Neural cell (in vitro differentiated cells): ENCODE measurements at regions not wholly inside any gene's neighbourhood (a gene's known extent, or its start where the extent isn't known, plus 50 kb on each side); places are given as distances from the start of the nearest gene placed in this dataset.

Experiments used
- H2AFZ ChIP-seq: fragments of 200-600, 300-800 bp; sonication (generic), shearing (Covaris generic); 2 replicates; pipeline ENCODE4 v1.6.0; 2014; ENCODE audit warnings: low read depth, mild to moderate bottlenecking, antibody characterized with exemption, low read length, moderate library complexity
- H3F3A ChIP-seq: fragments of 200-600 bp; shearing (Covaris generic); 2 replicates; pipeline ENCODE4 v1.6.1; 2016; ENCODE audit warnings: mild to moderate bottlenecking, moderate library complexity, mixed read lengths, antibody characterized with exemption, low read length; ENCODE audit not compliant: insufficient read depth, poor library complexity, severe bottlenecking
- H3K27ac ChIP-seq: fragments of 200-600, 300-800 bp; sonication (generic), shearing (Covaris generic); 2 replicates; pipeline ENCODE4 v1.5.1; 2014; ENCODE audit warnings: mild to moderate bottlenecking, low read length, moderate library complexity
- H3K27me3 ChIP-seq: fragments of 300-800, 200-600 bp; sonication (generic), shearing (Covaris generic); 2 replicates; pipeline ENCODE4 v1.6.0; 2014; ENCODE audit warnings: mild to moderate bottlenecking, low read depth, low read length, moderate library complexity; ENCODE audit not compliant: insufficient read depth
- H3K36me3 ChIP-seq: fragments of 300-800, 200-600 bp; sonication (generic), shearing (Covaris generic); 2 replicates; pipeline ENCODE4 v1.5.1; 2014; ENCODE audit warnings: mild to moderate bottlenecking, antibody characterized with exemption, low read length, moderate library complexity; ENCODE audit not compliant: insufficient read depth
- H3K4me2 ChIP-seq: fragments of 300-800, 200-600 bp; sonication (generic), shearing (Covaris generic); 2 replicates; pipeline ENCODE4 v1.6.0; 2014; ENCODE audit warnings: mild to moderate bottlenecking, low read length
- H3K4me3 ChIP-seq: fragments of 300-800, 200-600 bp; sonication (generic), shearing (Covaris generic); 2 replicates; pipeline ENCODE4 v1.5.1; 2014; ENCODE audit warnings: mild to moderate bottlenecking, low read length, moderate library complexity
- H3K79me2 ChIP-seq: fragments of 200-600 bp; shearing (Covaris generic); replicated peaks from 2 replicates; pipeline ENCODE4 v1.6.0; 2014; ENCODE audit warnings: mild to moderate bottlenecking, low read length, moderate library complexity; ENCODE audit not compliant: insufficient read depth
- H3K9ac ChIP-seq: fragments of 300-800, 200-600 bp; sonication (generic), shearing (Covaris generic); 2 replicates; pipeline ENCODE4 v1.6.1; 2016; ENCODE audit warnings: mild to moderate bottlenecking, low read length, mixed read lengths
- H3K9me2 ChIP-seq: fragments of 200-600 bp; shearing (Covaris generic); 2 replicates; pipeline ENCODE4 v1.6.1; 2016; ENCODE audit warnings: mild to moderate bottlenecking, low read length, mixed read lengths; ENCODE audit not compliant: insufficient read depth
- H3K9me3 ChIP-seq: fragments of 200-600, 300-800 bp; sonication (generic), shearing (Covaris generic); 2 replicates; pipeline ENCODE4 v1.6.1; 2016; ENCODE audit warnings: mild to moderate bottlenecking, mixed run types, low read length, moderate library complexity, mixed read lengths
- H4K20me1 ChIP-seq: fragments of 200-600 bp; shearing (Covaris generic); 2 replicates; pipeline ENCODE4 v1.6.1; 2016; ENCODE audit warnings: mild to moderate bottlenecking, mixed run types; ENCODE audit not compliant: insufficient read depth
- EP300 ChIP-seq: fragments of 450-650 bp; conservative IDR thresholded peaks from 2 replicates; pipeline ENCODE4 v1.6.1; 2014; ENCODE audit warnings: antibody characterized with exemption, mild to moderate bottlenecking, moderate library complexity; ENCODE audit not compliant: poor library complexity, severe bottlenecking
- EZH2 ChIP-seq: fragments of 200-600, 300-800 bp; shearing (Covaris generic), sonication (generic); IDR thresholded peaks from 2 replicates; pipeline ENCODE4 v1.6.1; 2014; ENCODE audit warnings: antibody characterized with exemption, low read length, borderline replicate concordance, mild to moderate bottlenecking; ENCODE audit not compliant: insufficient read depth, poor library complexity, severe bottlenecking
- MXI1 ChIP-seq: fragments of 450-650 bp; conservative IDR thresholded peaks from 2 replicates; pipeline ENCODE4 v1.6.1; 2014; ENCODE audit warnings: antibody characterized with exemption, mild to moderate bottlenecking; ENCODE audit not compliant: poor library complexity, severe bottlenecking
- POLR2AphosphoS5 ChIP-seq: IDR thresholded peaks from 2 replicates; pipeline ENCODE4 v1.6.1; 2012
- RAD21 ChIP-seq: fragments of 450-650 bp; conservative IDR thresholded peaks from 2 replicates; pipeline ENCODE4 v1.6.1; 2014; ENCODE audit warnings: antibody characterized with exemption, mild to moderate bottlenecking, moderate library complexity
- SMC3 ChIP-seq: fragments of 450-650 bp; conservative IDR thresholded peaks from 2 replicates; pipeline ENCODE4 v1.6.1; 2014; ENCODE audit warnings: antibody characterized with exemption, mild to moderate bottlenecking, moderate library complexity; ENCODE audit not compliant: poor library complexity
- TAF1 ChIP-seq: IDR thresholded peaks from 2 replicates; pipeline ENCODE4 v1.6.1; 2012; ENCODE audit warnings: low read depth
- TF ChIP-seq, protein P1 (sequence below): fragments of 450-650 bp; IDR thresholded peaks from 2 replicates; pipeline ENCODE4 v1.5.1; 2014; ENCODE audit warnings: antibody characterized with exemption, mild to moderate bottlenecking, moderate library complexity; ENCODE audit not compliant: poor library complexity, severe bottlenecking
- TF ChIP-seq, protein P2 (sequence below): IDR thresholded peaks from 2 replicates; pipeline ENCODE4 v1.6.1; 2012; ENCODE audit warnings: borderline replicate concordance

- TF ChIP-seq, protein P1, sequence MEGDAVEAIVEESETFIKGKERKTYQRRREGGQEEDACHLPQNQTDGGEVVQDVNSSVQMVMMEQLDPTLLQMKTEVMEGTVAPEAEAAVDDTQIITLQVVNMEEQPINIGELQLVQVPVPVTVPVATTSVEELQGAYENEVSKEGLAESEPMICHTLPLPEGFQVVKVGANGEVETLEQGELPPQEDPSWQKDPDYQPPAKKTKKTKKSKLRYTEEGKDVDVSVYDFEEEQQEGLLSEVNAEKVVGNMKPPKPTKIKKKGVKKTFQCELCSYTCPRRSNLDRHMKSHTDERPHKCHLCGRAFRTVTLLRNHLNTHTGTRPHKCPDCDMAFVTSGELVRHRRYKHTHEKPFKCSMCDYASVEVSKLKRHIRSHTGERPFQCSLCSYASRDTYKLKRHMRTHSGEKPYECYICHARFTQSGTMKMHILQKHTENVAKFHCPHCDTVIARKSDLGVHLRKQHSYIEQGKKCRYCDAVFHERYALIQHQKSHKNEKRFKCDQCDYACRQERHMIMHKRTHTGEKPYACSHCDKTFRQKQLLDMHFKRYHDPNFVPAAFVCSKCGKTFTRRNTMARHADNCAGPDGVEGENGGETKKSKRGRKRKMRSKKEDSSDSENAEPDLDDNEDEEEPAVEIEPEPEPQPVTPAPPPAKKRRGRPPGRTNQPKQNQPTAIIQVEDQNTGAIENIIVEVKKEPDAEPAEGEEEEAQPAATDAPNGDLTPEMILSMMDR = no peak
- TF ChIP-seq MXI1 (no peak), EZH2 (no peak), TAF1 (no peak), POLR2AphosphoS5 (no peak), RAD21 (no peak), SMC3 (no peak), EP300 (no peak)
- TF ChIP-seq, protein P2, sequence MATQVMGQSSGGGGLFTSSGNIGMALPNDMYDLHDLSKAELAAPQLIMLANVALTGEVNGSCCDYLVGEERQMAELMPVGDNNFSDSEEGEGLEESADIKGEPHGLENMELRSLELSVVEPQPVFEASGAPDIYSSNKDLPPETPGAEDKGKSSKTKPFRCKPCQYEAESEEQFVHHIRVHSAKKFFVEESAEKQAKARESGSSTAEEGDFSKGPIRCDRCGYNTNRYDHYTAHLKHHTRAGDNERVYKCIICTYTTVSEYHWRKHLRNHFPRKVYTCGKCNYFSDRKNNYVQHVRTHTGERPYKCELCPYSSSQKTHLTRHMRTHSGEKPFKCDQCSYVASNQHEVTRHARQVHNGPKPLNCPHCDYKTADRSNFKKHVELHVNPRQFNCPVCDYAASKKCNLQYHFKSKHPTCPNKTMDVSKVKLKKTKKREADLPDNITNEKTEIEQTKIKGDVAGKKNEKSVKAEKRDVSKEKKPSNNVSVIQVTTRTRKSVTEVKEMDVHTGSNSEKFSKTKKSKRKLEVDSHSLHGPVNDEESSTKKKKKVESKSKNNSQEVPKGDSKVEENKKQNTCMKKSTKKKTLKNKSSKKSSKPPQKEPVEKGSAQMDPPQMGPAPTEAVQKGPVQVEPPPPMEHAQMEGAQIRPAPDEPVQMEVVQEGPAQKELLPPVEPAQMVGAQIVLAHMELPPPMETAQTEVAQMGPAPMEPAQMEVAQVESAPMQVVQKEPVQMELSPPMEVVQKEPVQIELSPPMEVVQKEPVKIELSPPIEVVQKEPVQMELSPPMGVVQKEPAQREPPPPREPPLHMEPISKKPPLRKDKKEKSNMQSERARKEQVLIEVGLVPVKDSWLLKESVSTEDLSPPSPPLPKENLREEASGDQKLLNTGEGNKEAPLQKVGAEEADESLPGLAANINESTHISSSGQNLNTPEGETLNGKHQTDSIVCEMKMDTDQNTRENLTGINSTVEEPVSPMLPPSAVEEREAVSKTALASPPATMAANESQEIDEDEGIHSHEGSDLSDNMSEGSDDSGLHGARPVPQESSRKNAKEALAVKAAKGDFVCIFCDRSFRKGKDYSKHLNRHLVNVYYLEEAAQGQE = no peak
- Histone ChIP-seq H3K9ac (no peak overlapping the region), H3K27me3 (no peaks in the 10 kb centered on the region), H3K79me2 (no peaks in the 10 kb centered on the region), H3K9me3 (no peaks in the 10 kb centered on the region), H3F3A (no peaks in the 10 kb centered on the region), H3K36me3 (no peaks in the 10 kb centered on the region), H2AFZ (no peak overlapping the region), H3K9me2 (no peaks in the 10 kb centered on the region), H3K4me3 (no peak overlapping the region), H3K27ac (no peak overlapping the region), H3K4me2 (no peak overlapping the region), H4K20me1 (no peaks in the 10 kb centered on the region)
Measured at GRCh38 chr10:83816942-83817341, 322.4 kb upstream of the GHITM start.

DNA sequence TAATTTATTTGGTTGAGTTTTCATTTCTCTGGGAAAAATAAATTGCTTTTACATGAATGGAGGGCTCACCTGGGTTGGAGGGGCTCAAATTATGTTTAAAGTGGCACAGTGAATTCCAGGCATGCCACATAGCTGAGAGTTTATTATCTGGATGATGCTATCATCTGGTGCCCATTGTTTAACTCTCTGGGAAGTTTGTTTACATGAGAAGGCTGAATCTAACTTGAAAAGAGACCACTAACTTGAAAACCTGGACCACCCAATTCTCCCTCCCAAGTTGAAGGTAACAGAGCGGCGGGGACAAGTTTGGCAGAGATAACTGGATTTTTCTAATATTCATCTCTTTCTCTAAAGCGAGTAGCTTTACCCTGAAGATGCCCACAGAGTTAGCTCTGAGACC is 321.5 kb upstream of the GHITM start:
- H3K9me3 ChIP-seq = no peaks in the 10 kb centered on the region
- H3K4me2 ChIP-seq = no peak overlapping the region
- H3K36me3 ChIP-seq = no peaks in the 10 kb centered on the region
- no peaks in the 10 kb centered on the region for H4K20me1 ChIP-seq
- H3K27ac ChIP-seq = no peak overlapping the region
- H2AFZ ChIP-seq = no peak overlapping the region
- no peaks in the 10 kb centered on the region for H3K27me3 ChIP-seq
- H3K4me3 ChIP-seq = no peak overlapping the region
- no peak overlapping the region for H3K9ac ChIP-seq
- H3K79me2 ChIP-seq = no peaks in the 10 kb centered on the region
- H3K9me2 ChIP-seq = no peaks in the 10 kb centered on the region
- TF ChIP-seq TAF1 = no peak
- TF ChIP-seq EP300 = no peak
- no peak for TF ChIP-seq RAD21
- H3F3A ChIP-seq = no peaks in the 10 kb centered on the region

- H3K9ac ChIP-seq = no peak overlapping the region
- H3K9me2 ChIP-seq = no peaks in the 10 kb centered on the region
- H3K4me3 ChIP-seq = peak overlapping the region; percentile 5
- TF ChIP-seq EP300 = peak; percentile 66
- TF ChIP-seq, protein P1 = no peak
- no peaks in the 10 kb centered on the region for H3K9me3 ChIP-seq
- H3K36me3 ChIP-seq = no peaks in the 10 kb centered on the region
- no peaks in the 10 kb centered on the region for H3K79me2 ChIP-seq
- H3K27ac ChIP-seq = peak overlapping the region; percentile 38
- H4K20me1 ChIP-seq = no peaks in the 10 kb centered on the region
- H3F3A ChIP-seq = no peaks in the 10 kb centered on the region
- no peaks in the 10 kb centered on the region for H3K27me3 ChIP-seq
- H2AFZ ChIP-seq = no peak overlapping the region
- H3K4me2 ChIP-seq = no peak overlapping the region
Measured at GRCh38 chr10:83819609-83820008, 319.7 kb upstream of the GHITM start.
